ENCODE measurements at regions not wholly inside any gene's neighbourhood (a gene's known extent, or its start where the extent isn't known, plus 50 kb on each side); places are given as distances from the start of the nearest gene placed in this dataset.

- Mint-ChIP-seq H3K36me3 (no peaks in the 10 kb centered on the region), H3K4me3 (no peak overlapping the region), H3K27ac (no peak overlapping the region), H3K9me3 (no peaks in the 10 kb centered on the region), H3K4me1 (no peaks in the 10 kb centered on the region), H3K27me3 (ENCODE audit: insufficient read depth, low read depth) (no peaks in the 10 kb centered on the region)
- Histone ChIP-seq H3K79me2 (ENCODE audit: low read depth) (no peaks in the 10 kb centered on the region), H3K4me3 (no peak overlapping the region), H2AFZ (replicated peaks) (no peak overlapping the region), H3K36me3 (no peaks in the 10 kb centered on the region), H3K9ac (no peak overlapping the region), H3F3A (ENCODE audit: low read depth) (no peaks in the 10 kb centered on the region), H3K4me2 (no peak overlapping the region), H3K4me1 (no peaks in the 10 kb centered on the region), H4K20me1 (ENCODE audit: low read depth) (no peaks in the 10 kb centered on the region), H3K9me3 (ENCODE audit: low read depth) (no peaks in the 10 kb centered on the region), H3K27me3 (no peaks in the 10 kb centered on the region), H3K27ac (no peak overlapping the region)
- TF ChIP-seq, protein P1, sequence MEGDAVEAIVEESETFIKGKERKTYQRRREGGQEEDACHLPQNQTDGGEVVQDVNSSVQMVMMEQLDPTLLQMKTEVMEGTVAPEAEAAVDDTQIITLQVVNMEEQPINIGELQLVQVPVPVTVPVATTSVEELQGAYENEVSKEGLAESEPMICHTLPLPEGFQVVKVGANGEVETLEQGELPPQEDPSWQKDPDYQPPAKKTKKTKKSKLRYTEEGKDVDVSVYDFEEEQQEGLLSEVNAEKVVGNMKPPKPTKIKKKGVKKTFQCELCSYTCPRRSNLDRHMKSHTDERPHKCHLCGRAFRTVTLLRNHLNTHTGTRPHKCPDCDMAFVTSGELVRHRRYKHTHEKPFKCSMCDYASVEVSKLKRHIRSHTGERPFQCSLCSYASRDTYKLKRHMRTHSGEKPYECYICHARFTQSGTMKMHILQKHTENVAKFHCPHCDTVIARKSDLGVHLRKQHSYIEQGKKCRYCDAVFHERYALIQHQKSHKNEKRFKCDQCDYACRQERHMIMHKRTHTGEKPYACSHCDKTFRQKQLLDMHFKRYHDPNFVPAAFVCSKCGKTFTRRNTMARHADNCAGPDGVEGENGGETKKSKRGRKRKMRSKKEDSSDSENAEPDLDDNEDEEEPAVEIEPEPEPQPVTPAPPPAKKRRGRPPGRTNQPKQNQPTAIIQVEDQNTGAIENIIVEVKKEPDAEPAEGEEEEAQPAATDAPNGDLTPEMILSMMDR (IDR thresholded peaks at IDR 0.05) = no peak
- no peak for TF ChIP-seq EZH2 (IDR thresholded peaks at IDR 0.05)
- no peak for TF ChIP-seq EZH2phosphoT487 (IDR thresholded peaks at IDR 0.05)
- DNase-seq (ENCODE audit: low spot score) = no peak
Measured at GRCh38 chr3:162538491-162538890, 1041.9 kb downstream of the OTOL1 start.

- Histone ChIP-seq H3K4me2 (no peak overlapping the region), H3K4me1 (no peaks in the 10 kb centered on the region), H3K27ac (no peak overlapping the region), H3K79me2 (ENCODE audit: low read depth) (no peaks in the 10 kb centered on the region), H3K4me3 (no peak overlapping the region), H3K27me3 (no peaks in the 10 kb centered on the region), H3K9ac (no peak overlapping the region), H2AFZ (replicated peaks) (no peak overlapping the region), H3K9me3 (ENCODE audit: low read depth) (no peaks in the 10 kb centered on the region), H3K36me3 (no peaks in the 10 kb centered on the region), H3F3A (ENCODE audit: low read depth) (no peaks in the 10 kb centered on the region), H4K20me1 (ENCODE audit: low read depth) (no peaks in the 10 kb centered on the region)
- H3K4me3 Mint-ChIP-seq = no peak overlapping the region
- no peaks in the 10 kb centered on the region for H3K9me3 Mint-ChIP-seq
- no peaks in the 10 kb centered on the region for H3K27me3 Mint-ChIP-seq (ENCODE audit: insufficient read depth, low read depth)
- no peaks in the 10 kb centered on the region for H3K4me1 Mint-ChIP-seq
- no peak overlapping the region for H3K27ac Mint-ChIP-seq
- DNase-seq (ENCODE audit: low spot score) = no peak
- TF ChIP-seq EZH2phosphoT487 (IDR thresholded peaks at IDR 0.05) = no peak
- TF ChIP-seq EZH2 (IDR thresholded peaks at IDR 0.05) = no peak
- TF ChIP-seq, protein P1 (IDR thresholded peaks at IDR 0.05) = no peak
- H3K36me3 Mint-ChIP-seq = no peaks in the 10 kb centered on the region
Measured at GRCh38 chr3:162538906-162539305, 1042.3 kb downstream of the OTOL1 start.

DNA sequence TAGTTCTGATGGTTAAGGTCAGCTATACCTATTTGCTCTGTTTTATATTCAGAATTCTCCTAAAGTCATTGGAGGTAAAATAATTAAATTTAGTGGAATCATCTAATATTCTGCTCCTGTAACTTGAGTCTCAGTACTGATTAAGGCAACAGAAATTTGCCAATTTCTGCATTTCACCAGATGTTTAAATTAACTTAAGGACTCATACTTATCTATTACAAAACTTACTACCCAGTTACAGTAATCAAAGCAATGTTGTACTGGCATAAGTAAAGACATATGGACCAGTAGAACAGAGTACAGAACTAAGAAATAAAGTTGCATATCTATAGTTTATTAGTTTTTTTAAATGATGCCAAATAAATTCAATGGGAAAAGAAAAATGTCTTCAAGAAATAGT is 1043.8 kb downstream of the OTOL1 start:
- no peak overlapping the region for H3K4me3 Mint-ChIP-seq
- Histone ChIP-seq H3K4me3 (no peak overlapping the region), H2AFZ (replicated peaks) (no peak overlapping the region), H3F3A (ENCODE audit: low read depth) (no peaks in the 10 kb centered on the region), H3K27me3 (no peaks in the 10 kb centered on the region), H3K4me1 (no peaks in the 10 kb centered on the region), H3K9me3 (ENCODE audit: low read depth) (no peaks in the 10 kb centered on the region), H3K4me2 (no peak overlapping the region), H3K79me2 (ENCODE audit: low read depth) (no peaks in the 10 kb centered on the region), H3K9ac (no peak overlapping the region), H3K36me3 (no peaks in the 10 kb centered on the region), H4K20me1 (ENCODE audit: low read depth) (no peaks in the 10 kb centered on the region), H3K27ac (no peak overlapping the region)
- H3K4me1 Mint-ChIP-seq = no peaks in the 10 kb centered on the region
- H3K27ac Mint-ChIP-seq = no peak overlapping the region
- H3K36me3 Mint-ChIP-seq = no peaks in the 10 kb centered on the region
- no peaks in the 10 kb centered on the region for H3K9me3 Mint-ChIP-seq
- TF ChIP-seq EZH2 (IDR thresholded peaks at IDR 0.05) (no peak), EZH2phosphoT487 (IDR thresholded peaks at IDR 0.05) (no peak)
- TF ChIP-seq, protein P1 (IDR thresholded peaks at IDR 0.05) = no peak
- H3K27me3 Mint-ChIP-seq (ENCODE audit: insufficient read depth, low read depth) = no peaks in the 10 kb centered on the region
- DNase-seq (ENCODE audit: low spot score) = no peak

GRCh38 chr3:162541923-162542322 is 1045.3 kb downstream of the OTOL1 start:
- Histone ChIP-seq H3K27ac (no peak overlapping the region), H3F3A (ENCODE audit: low read depth) (no peaks in the 10 kb centered on the region)
- TF ChIP-seq EZH2phosphoT487 (IDR thresholded peaks at IDR 0.05) (no peak), EZH2 (IDR thresholded peaks at IDR 0.05) (no peak)
- TF ChIP-seq, protein P1 (IDR thresholded peaks at IDR 0.05) = no peak

More at GRCh38 chr3:162541923-162542322, 1045.3 kb downstream of the OTOL1 start:
- no peaks in the 10 kb centered on the region for H3K9me3 ChIP-seq (ENCODE audit: low read depth)
- no peaks in the 10 kb centered on the region for H4K20me1 ChIP-seq (ENCODE audit: low read depth)
- no peaks in the 10 kb centered on the region for H3K36me3 Mint-ChIP-seq
- no peaks in the 10 kb centered on the region for H3K27me3 ChIP-seq
- no peak overlapping the region for H3K4me2 ChIP-seq
- no peak overlapping the region for H3K27ac Mint-ChIP-seq
- no peaks in the 10 kb centered on the region for H3K4me1 ChIP-seq
- no peak overlapping the region for H2AFZ ChIP-seq (replicated peaks)
- no peaks in the 10 kb centered on the region for H3K9me3 Mint-ChIP-seq
- H3K9ac ChIP-seq = no peak overlapping the region
- H3K27me3 Mint-ChIP-seq (ENCODE audit: insufficient read depth, low read depth) = no peaks in the 10 kb centered on the region
- no peak for DNase-seq (ENCODE audit: low spot score)
- no peak overlapping the region for H3K4me3 Mint-ChIP-seq
- H3K79me2 ChIP-seq (ENCODE audit: low read depth) = no peaks in the 10 kb centered on the region
- H3K4me1 Mint-ChIP-seq = no peaks in the 10 kb centered on the region
- H3K36me3 ChIP-seq = no peaks in the 10 kb centered on the region
- H3K4me3 ChIP-seq = no peak overlapping the region
